ENCODE measurements at regions not wholly inside any gene's neighbourhood (a gene's known extent, or its start where the extent isn't known, plus 50 kb on each side); places are given as distances from the start of the nearest gene placed in this dataset.

DNA sequence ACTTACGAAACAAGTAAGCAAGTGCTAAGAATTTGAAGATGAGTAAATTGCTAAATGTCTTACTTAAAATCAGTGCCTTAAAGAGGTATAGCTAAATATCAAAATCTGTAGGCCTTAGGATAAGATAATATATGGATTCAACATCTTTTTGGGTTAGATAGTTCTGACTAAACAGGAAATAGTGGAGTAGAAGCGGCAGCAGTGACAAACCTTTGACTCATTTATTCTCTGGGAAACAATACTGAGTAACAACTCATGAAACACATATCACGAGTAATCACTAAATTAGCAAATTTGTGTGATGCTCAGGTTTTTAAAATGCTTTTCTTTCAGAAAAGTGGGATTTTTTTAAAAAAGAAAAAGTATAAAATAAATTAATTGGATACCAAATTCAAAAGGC lies 762.1 kb upstream of the TYRP1 start:
- TF ChIP-seq MAFK (IDR thresholded peaks at IDR 0.05; ENCODE audit: partially characterized antibody) (no peak), POLR2A (IDR thresholded peaks at IDR 0.05; ENCODE audit: low read length) (no peak), CTCF (IDR thresholded peaks at IDR 0.05) (no peak), RFX5 (IDR thresholded peaks at IDR 0.05) (no peak), RAD21 (conservative IDR thresholded peaks at IDR 0.05 in 1 of 2, IDR thresholded peaks at IDR 0.05 in 1 of 2) (no peak), RCOR1 (IDR thresholded peaks at IDR 0.05; ENCODE audit: low read depth, low read length) (no peak)

Measured in A549 (cell line).